Activated CD4-positive, alpha-beta T cell treated with anti-CD3 and anti-CD28 coated beads, Interleukin-2, amount 10 ng/mL, durations not matched to agents 24 days and 14 days (primary cell): ENCODE measurements at regions not wholly inside any gene's neighbourhood (a gene's known extent, or its start where the extent isn't known, plus 50 kb on each side); places are given as distances from the start of the nearest gene placed in this dataset.
A peak's percentile ranks its signal among the peaks of the same experiment; 100 is the strongest.
"Not testable (repeated sequence)": the region's sequence is repeated elsewhere in the genome, so short reads cannot be mapped to it uniquely, and the experiment has no call there.

Experiments
- DNase-seq: peaks from one replicate; pipeline ENCODE4 v3.0.0; 2022
- H3K27ac Mint-ChIP-seq: one replicate; pipeline ENCODE4 v1.8.0; 2022; ENCODE audit warnings: mild to moderate bottlenecking, mixed read lengths
- H3K27me3 Mint-ChIP-seq: one replicate; pipeline ENCODE4 v1.8.0; 2022; ENCODE audit warnings: mixed read lengths
- H3K36me3 Mint-ChIP-seq: one replicate; pipeline ENCODE4 v1.8.0; 2022; ENCODE audit warnings: low read depth, mild to moderate bottlenecking, mixed read lengths
- H3K4me1 Mint-ChIP-seq: one replicate; pipeline ENCODE4 v1.8.0; 2021; ENCODE audit warnings: mixed read lengths
- H3K4me3 Mint-ChIP-seq: one replicate; pipeline ENCODE4 v1.8.0; 2022; ENCODE audit warnings: mild to moderate bottlenecking, moderate library complexity, mixed read lengths
- H3K9me3 Mint-ChIP-seq: one replicate; pipeline ENCODE4 v1.8.0; 2021; ENCODE audit warnings: mixed read lengths
- intact Hi-C: fragments of 100-400 bp; cut with micrococcal nuclease; formaldehyde crosslinking; loops from one replicate; pipeline ENCODE4 v1.15.1; 2023

- no peak for DNase-seq
- Mint-ChIP-seq H3K4me1 (no peaks in the 10 kb centered on the region), H3K9me3 (no peaks in the 10 kb centered on the region), H3K36me3 (no peaks in the 10 kb centered on the region), H3K27ac (no peak overlapping the region), H3K4me3 (no peak overlapping the region), H3K27me3 (no peaks in the 10 kb centered on the region)
- intact Hi-C loops = no loop called here
Observed at GRCh38 chr12:93990832-93991803, 157.3 kb upstream of the PLXNC1 start.

GRCh38 chr12:93991829-93992461 lies 156.4 kb upstream of the PLXNC1 start:
- Mint-ChIP-seq H3K4me1 (no peaks in the 10 kb centered on the region), H3K4me3 (no peak overlapping the region), H3K27me3 (no peaks in the 10 kb centered on the region), H3K36me3 (no peaks in the 10 kb centered on the region), H3K9me3 (no peaks in the 10 kb centered on the region), H3K27ac (no peak overlapping the region)
- intact Hi-C loops = no loop called here
- no peak for DNase-seq

GRCh38 chr12:93994721-93995120 lies 153.7 kb upstream of the PLXNC1 start:
- no peak overlapping the region for H3K27ac Mint-ChIP-seq
- no peak for DNase-seq
- no peak overlapping the region for H3K4me3 Mint-ChIP-seq
- no peaks in the 10 kb centered on the region for H3K4me1 Mint-ChIP-seq
- intact Hi-C loops = no loop called here
- H3K36me3 Mint-ChIP-seq = no peaks in the 10 kb centered on the region
- peaks cover 3% of the 10 kb centered on the region for H3K9me3 Mint-ChIP-seq
- peaks cover 2% of the 10 kb centered on the region for H3K27me3 Mint-ChIP-seq

- H3K27ac Mint-ChIP-seq = no peak overlapping the region
- no peak overlapping the region for H3K4me3 Mint-ChIP-seq
- H3K9me3 Mint-ChIP-seq = peaks cover 3% of the 10 kb centered on the region
- intact Hi-C loops = no loop called here
- H3K27me3 Mint-ChIP-seq = peaks cover 2% of the 10 kb centered on the region
- H3K36me3 Mint-ChIP-seq = no peaks in the 10 kb centered on the region
- no peak for DNase-seq
- no peaks in the 10 kb centered on the region for H3K4me1 Mint-ChIP-seq
Observed at GRCh38 chr12:93996321-93996720, 152.1 kb upstream of the PLXNC1 start.

- Mint-ChIP-seq H3K4me3 (no peak overlapping the region), H3K27me3 (peaks cover 4% of the 10 kb centered on the region), H3K36me3 (peaks cover 2% of the 10 kb centered on the region), H3K27ac (no peak overlapping the region), H3K4me1 (peaks cover 5% of the 10 kb centered on the region), H3K9me3 (peaks cover 24% of the 10 kb centered on the region)
- no peak for DNase-seq
- intact Hi-C loops = no loop called here
Observed at GRCh38 chr12:94001691-94002090, 146.7 kb upstream of the PLXNC1 start.

GRCh38 chr12:94002925-94003324 lies 145.5 kb upstream of the PLXNC1 start:
- peaks cover 27% of the 10 kb centered on the region for H3K9me3 Mint-ChIP-seq
- intact Hi-C loops, DNase-seq, H3K36me3 Mint-ChIP-seq, H3K27ac Mint-ChIP-seq, H3K4me3 Mint-ChIP-seq, H3K27me3 Mint-ChIP-seq: not testable (repeated sequence)
- peaks cover 12% of the 10 kb centered on the region for H3K4me1 Mint-ChIP-seq

GRCh38 chr12:94007833-94008232 lies 140.5 kb upstream of the PLXNC1 start:
- H3K36me3 Mint-ChIP-seq, H3K4me3 Mint-ChIP-seq, intact Hi-C loops, H3K27me3 Mint-ChIP-seq: not testable (repeated sequence)
- H3K9me3 Mint-ChIP-seq = peaks cover 25% of the 10 kb centered on the region
- peaks cover 17% of the 10 kb centered on the region for H3K4me1 Mint-ChIP-seq
- peak overlapping the region; percentile 54 for H3K27ac Mint-ChIP-seq
- peak; percentile 87 for DNase-seq

- DNase-seq = no peak
- Mint-ChIP-seq H3K4me3 (no peak overlapping the region), H3K27ac (no peak overlapping the region), H3K36me3 (peaks cover 2% of the 10 kb centered on the region), H3K27me3 (no peaks in the 10 kb centered on the region), H3K4me1 (peaks cover 20% of the 10 kb centered on the region), H3K9me3 (peaks cover 8% of the 10 kb centered on the region)
- intact Hi-C loops = no loop called here
Observed at GRCh38 chr12:94010307-94010706, 138.1 kb upstream of the PLXNC1 start.

GRCh38 chr12:94012071-94012470 lies 136.3 kb upstream of the PLXNC1 start:
- Mint-ChIP-seq H3K4me3 (no peak overlapping the region), H3K36me3 (peaks cover 2% of the 10 kb centered on the region), H3K9me3 (peaks cover 11% of the 10 kb centered on the region), H3K27ac (no peak overlapping the region), H3K4me1 (peaks cover 17% of the 10 kb centered on the region), H3K27me3 (no peaks in the 10 kb centered on the region)
- DNase-seq = no peak
- intact Hi-C loops = no loop called here

- Mint-ChIP-seq H3K9me3 (peaks cover 11% of the 10 kb centered on the region), H3K4me1 (peaks cover 14% of the 10 kb centered on the region), H3K36me3 (peaks cover 5% of the 10 kb centered on the region), H3K4me3 (no peak overlapping the region), H3K27me3 (no peaks in the 10 kb centered on the region), H3K27ac (no peak overlapping the region)
- no peak for DNase-seq
- intact Hi-C loops = no loop called here
Observed at GRCh38 chr12:94012590-94012989, 135.8 kb upstream of the PLXNC1 start.

GRCh38 chr12:94017247-94017646 lies 131.1 kb upstream of the PLXNC1 start:
- not testable (repeated sequence) for DNase-seq

GRCh38 chr12:94020335-94020734 lies 128.0 kb upstream of the PLXNC1 start:
- H3K9me3 Mint-ChIP-seq = peaks cover 28% of the 10 kb centered on the region
- intact Hi-C loops = no loop called here
- H3K4me1 Mint-ChIP-seq = no peaks in the 10 kb centered on the region
- no peak overlapping the region for H3K4me3 Mint-ChIP-seq
- no peaks in the 10 kb centered on the region for H3K27me3 Mint-ChIP-seq
- H3K27ac Mint-ChIP-seq = no peak overlapping the region
- DNase-seq = no peak
- peaks cover 9% of the 10 kb centered on the region for H3K36me3 Mint-ChIP-seq

More at GRCh38 chr12:94017247-94017646, 131.1 kb upstream of the PLXNC1 start:
- H3K27me3 Mint-ChIP-seq, H3K4me3 Mint-ChIP-seq, H3K4me1 Mint-ChIP-seq, H3K27ac Mint-ChIP-seq, H3K36me3 Mint-ChIP-seq, intact Hi-C loops: not testable (repeated sequence)
- peaks cover 24% of the 10 kb centered on the region for H3K9me3 Mint-ChIP-seq

GRCh38 chr12:94023879-94024278 lies 124.5 kb upstream of the PLXNC1 start:
- Mint-ChIP-seq H3K27me3 (no peaks in the 10 kb centered on the region), H3K27ac (no peak overlapping the region)

GRCh38 chr12:94025068-94025467 lies 123.3 kb upstream of the PLXNC1 start:
- Mint-ChIP-seq H3K4me1 (no peaks in the 10 kb centered on the region), H3K27ac (no peak overlapping the region), H3K36me3 (no peaks in the 10 kb centered on the region), H3K4me3 (no peak overlapping the region), H3K27me3 (no peaks in the 10 kb centered on the region), H3K9me3 (peaks cover 18% of the 10 kb centered on the region)
- intact Hi-C loops = no loop called here
- DNase-seq = no peak

More at GRCh38 chr12:94023879-94024278, 124.5 kb upstream of the PLXNC1 start:
- Mint-ChIP-seq H3K36me3 (no peaks in the 10 kb centered on the region), H3K4me1 (no peaks in the 10 kb centered on the region), H3K4me3 (no peak overlapping the region), H3K9me3 (peaks cover 18% of the 10 kb centered on the region)
- intact Hi-C loops = no loop called here
- DNase-seq = no peak
